KMS-11 (cell line): ENCODE measurements at regions not wholly inside any gene's neighbourhood (a gene's known extent, or its start where the extent isn't known, plus 50 kb on each side); places are given as distances from the start of the nearest gene placed in this dataset.

Source experiments
- H2AFZ ChIP-seq: fragments of 200-600 bp; sonication (generic); 2 replicates; pipeline ENCODE4 v1.6.1; 2016; ENCODE audit warnings: antibody characterized with exemption, mixed run types, low read depth
- H3K27ac ChIP-seq: fragments of 200-600 bp; sonication (generic); 2 replicates; pipeline ENCODE4 v1.6.1; 2016; ENCODE audit warnings: mild to moderate bottlenecking, mixed run types
- H3K27me3 ChIP-seq: fragments of 200-600 bp; sonication (generic); 2 replicates; pipeline ENCODE4 v1.6.1; 2017; ENCODE audit warnings: mild to moderate bottlenecking, low read depth, mixed run types, moderate library complexity; ENCODE audit not compliant: insufficient read depth
- H3K36me3 ChIP-seq: fragments of 200-600 bp; sonication (generic); 2 replicates; pipeline ENCODE4 v1.6.1; 2017; ENCODE audit warnings: mild to moderate bottlenecking, mixed run types; ENCODE audit not compliant: insufficient read depth
- H3K4me1 ChIP-seq: fragments of 200-600 bp; sonication (generic); 2 replicates; pipeline ENCODE4 v1.6.1; 2016; ENCODE audit warnings: mild to moderate bottlenecking, low read depth, mixed run types; ENCODE audit not compliant: poor library complexity, severe bottlenecking
- H3K4me2 ChIP-seq: fragments of 200-600 bp; sonication (generic); 2 replicates; pipeline ENCODE4 v1.7.0; 2016; ENCODE audit warnings: mild to moderate bottlenecking, mixed run types
- H3K4me3 ChIP-seq: fragments of 200-600 bp; sonication (generic); IDR thresholded peaks from 2 replicates; pipeline ENCODE4 v1.6.1; 2017; ENCODE audit warnings: low read depth, low read length, mixed read lengths; ENCODE audit not compliant: insufficient read depth
- H3K79me2 ChIP-seq: fragments of 200-600 bp; sonication (generic); 2 replicates; pipeline ENCODE4 v1.6.1; 2016; ENCODE audit warnings: low read depth, mixed run types; ENCODE audit not compliant: insufficient read depth
- H3K9ac ChIP-seq: fragments of 200-600 bp; sonication (generic); 2 replicates; pipeline ENCODE4 v1.6.1; 2016; ENCODE audit warnings: mild to moderate bottlenecking, mixed run types
- H4K20me1 ChIP-seq: fragments of 200-600 bp; sonication (generic); 2 replicates; pipeline ENCODE4 v1.6.1; 2016; ENCODE audit warnings: mild to moderate bottlenecking, mixed run types; ENCODE audit not compliant: insufficient read depth
- CTCF ChIP-seq: fragments of 200-600 bp; sonication (generic); conservative IDR thresholded peaks from 2 replicates; pipeline ENCODE4 v1.6.1; 2017; ENCODE audit warnings: low read depth, mild to moderate bottlenecking, antibody characterized with exemption, low read length, moderate library complexity, mixed read lengths

GRCh38 chr2:121944072-121944831 is 188.8 kb downstream of the TSN start:
- Histone ChIP-seq H3K4me2 (no peak overlapping the region), H3K27ac (no peak overlapping the region), H3K9ac (no peak overlapping the region), H4K20me1 (no peaks in the 10 kb centered on the region), H2AFZ (no peak overlapping the region), H3K4me3 (no peak overlapping the region), H3K4me1 (no peaks in the 10 kb centered on the region), H3K79me2 (no peaks in the 10 kb centered on the region), H3K36me3 (no peaks in the 10 kb centered on the region), H3K27me3 (no peaks in the 10 kb centered on the region)
- TF ChIP-seq CTCF = no peak

GRCh38 chr2:121947674-121948073 is 192.2 kb downstream of the TSN start:
- Histone ChIP-seq H3K4me2 (no peak overlapping the region), H3K27ac (no peak overlapping the region), H3K9ac (no peak overlapping the region), H3K36me3 (no peaks in the 10 kb centered on the region), H3K4me3 (no peak overlapping the region), H3K4me1 (no peaks in the 10 kb centered on the region), H2AFZ (no peak overlapping the region), H4K20me1 (no peaks in the 10 kb centered on the region), H3K27me3 (no peaks in the 10 kb centered on the region), H3K79me2 (no peaks in the 10 kb centered on the region)
- TF ChIP-seq CTCF = no peak

- H3K4me2 ChIP-seq = no peak overlapping the region
- H3K9ac ChIP-seq = no peak overlapping the region
- H2AFZ ChIP-seq = no peak overlapping the region
- no peaks in the 10 kb centered on the region for H4K20me1 ChIP-seq
- H3K27ac ChIP-seq = no peak overlapping the region
- H3K4me1 ChIP-seq = no peaks in the 10 kb centered on the region
- no peak overlapping the region for H3K4me3 ChIP-seq
- no peaks in the 10 kb centered on the region for H3K79me2 ChIP-seq
- H3K36me3 ChIP-seq = no peaks in the 10 kb centered on the region
- H3K27me3 ChIP-seq = no peaks in the 10 kb centered on the region
- no peak for TF ChIP-seq CTCF
Measured at GRCh38 chr2:121949271-121949670, 193.8 kb downstream of the TSN start.

- Histone ChIP-seq H4K20me1 (no peaks in the 10 kb centered on the region), H3K4me2 (no peak overlapping the region), H3K79me2 (no peaks in the 10 kb centered on the region), H3K27me3 (no peaks in the 10 kb centered on the region), H2AFZ (no peak overlapping the region), H3K9ac (no peak overlapping the region), H3K4me3 (no peak overlapping the region), H3K36me3 (no peaks in the 10 kb centered on the region), H3K4me1 (peaks cover 8% of the 10 kb centered on the region), H3K27ac (no peak overlapping the region)
- no peak for TF ChIP-seq CTCF
Measured at GRCh38 chr2:121955426-121955825, 200.0 kb downstream of the TSN start.
